GM04503 (cell line): ENCODE measurements at regions not wholly inside any gene's neighbourhood (a gene's known extent, or its start where the extent isn't known, plus 50 kb on each side); places are given as distances from the start of the nearest gene placed in this dataset.
A peak's percentile ranks its signal among the peaks of the same experiment; 100 is the strongest.
"Not testable (repeated sequence)": the region's sequence is repeated elsewhere in the genome, so short reads cannot be mapped to it uniquely, and the experiment has no call there.

Source experiments
- DNase-seq: peaks from one replicate; pipeline ENCODE4 v3.0.0-alpha.2; 2012; ENCODE audit warnings: low read depth

- DNase-seq = no peak
These were observed 102.5 kb downstream of the ADAMTS15 start for GRCh38 chr11:130550984-130551383.

DNA sequence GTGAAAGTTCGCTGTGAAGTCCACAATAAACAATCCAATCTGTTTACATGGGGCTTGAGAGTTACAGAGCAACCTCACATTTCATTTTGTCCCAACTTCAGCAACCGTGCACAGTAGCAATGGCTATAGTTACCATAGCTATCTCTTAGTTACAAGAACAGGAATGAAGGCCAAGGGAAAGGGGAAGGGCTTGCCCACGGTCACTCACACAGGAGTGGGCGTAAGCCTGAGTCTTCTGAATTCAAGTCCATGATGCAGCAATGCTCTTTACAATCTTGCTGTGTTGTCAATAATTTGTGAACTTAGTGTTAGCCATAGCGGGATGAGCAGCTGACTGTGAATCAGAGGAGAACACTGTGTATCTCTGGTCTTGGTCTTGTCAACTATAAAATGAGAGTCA is 102.9 kb downstream of the ADAMTS15 start:
- DNase-seq = no peak

DNA sequence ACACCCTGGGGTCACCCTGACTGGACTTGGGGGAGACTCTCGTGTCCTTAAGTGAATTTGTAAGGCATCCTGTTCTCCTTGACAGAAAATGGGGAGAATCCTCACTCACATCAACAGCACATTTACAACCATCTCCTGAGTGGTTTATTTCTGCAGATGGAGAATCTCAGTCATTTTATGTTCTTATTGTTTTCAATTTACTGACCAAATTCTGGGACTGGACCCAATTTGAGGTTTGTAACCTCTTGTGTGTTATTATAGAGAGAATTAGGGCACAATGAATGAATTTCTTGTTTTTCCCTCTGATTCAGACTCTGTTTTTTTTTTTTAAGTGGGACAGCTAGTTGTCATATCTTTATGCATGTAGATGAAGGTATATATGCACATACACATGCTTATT is 104.9 kb downstream of the ADAMTS15 start:
- peak; percentile 81 for DNase-seq

DNA sequence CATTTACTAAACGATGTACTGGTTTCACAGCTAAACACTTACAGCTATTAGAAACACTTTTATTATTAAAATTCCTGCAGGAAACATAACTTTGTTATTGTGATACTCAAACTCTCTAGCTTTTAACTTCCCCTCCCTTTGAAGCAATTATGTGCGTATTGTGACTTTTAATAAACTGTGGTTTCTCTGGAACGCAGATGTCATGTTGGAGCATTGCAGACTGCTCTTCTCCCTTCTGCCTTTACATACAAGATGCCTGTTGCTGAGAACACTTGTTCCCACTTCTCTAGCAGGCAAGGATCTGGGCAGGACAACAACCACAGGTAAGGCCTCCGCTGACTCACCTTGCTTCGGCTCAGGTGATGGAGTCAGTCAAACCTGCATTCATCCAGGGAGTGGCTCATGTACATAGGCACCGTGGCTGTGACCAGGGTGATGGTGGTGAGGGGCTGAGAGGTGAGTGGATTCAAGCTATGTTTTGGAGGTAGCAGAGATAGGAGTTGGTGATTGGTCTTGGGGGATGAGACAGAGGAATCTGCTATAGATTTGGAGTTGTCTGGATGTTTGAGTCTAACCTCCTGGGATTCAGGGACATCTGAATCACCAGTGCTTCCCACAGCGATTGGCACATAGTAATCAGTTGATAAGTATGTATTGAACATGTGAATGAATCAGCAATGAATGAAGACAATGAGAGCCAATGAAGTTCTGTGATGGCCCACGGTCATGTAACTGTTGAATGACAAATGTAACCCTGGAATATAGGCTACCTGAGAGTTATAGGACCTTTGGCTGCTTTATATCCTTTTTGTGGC is 106.0 kb downstream of the ADAMTS15 start:
- no peak for DNase-seq

GRCh38 chr11:130555251-130555841 is 106.9 kb downstream of the ADAMTS15 start:
- DNase-seq = peak; percentile 35

GRCh38 chr11:130560000-130560780 is 111.7 kb downstream of the ADAMTS15 start:
- no peak for DNase-seq

DNA sequence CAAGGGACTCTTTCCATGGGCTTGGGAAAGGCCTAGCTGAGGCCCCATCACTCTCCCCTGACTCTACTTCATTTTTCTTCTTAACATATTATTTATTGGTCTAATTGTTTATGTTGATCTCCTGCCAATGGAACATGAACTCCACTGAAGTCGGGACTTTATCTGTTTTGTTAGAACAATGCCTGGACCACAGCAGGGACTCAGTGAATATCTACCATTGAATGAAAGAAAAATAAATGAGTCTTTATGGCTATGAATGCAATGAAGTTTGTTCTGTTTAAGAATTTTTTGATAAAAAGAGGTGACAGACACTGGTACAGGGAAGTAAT is 112.3 kb downstream of the ADAMTS15 start:
- DNase-seq = no peak

DNA sequence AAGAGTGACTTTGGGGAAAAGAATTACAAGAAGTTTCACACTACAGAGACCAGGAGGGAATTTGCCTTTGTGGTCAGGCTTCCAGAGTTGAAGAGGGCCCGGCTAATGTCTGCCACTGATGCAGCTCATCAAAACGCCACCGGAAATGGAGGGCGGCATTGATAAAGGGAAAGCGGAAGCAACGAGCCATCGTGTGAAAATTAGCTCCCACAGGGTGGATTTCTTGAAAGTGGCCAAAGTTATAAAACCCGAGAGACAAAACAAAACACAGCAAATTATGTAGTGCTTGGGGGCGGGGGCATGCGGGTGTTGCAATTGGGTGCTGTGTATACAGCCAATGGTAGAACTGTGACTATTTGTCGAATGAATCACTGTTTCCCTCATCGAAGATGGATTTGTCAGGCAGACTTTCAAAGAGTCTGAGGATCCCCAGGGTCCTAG is 113.0 kb downstream of the ADAMTS15 start:
- DNase-seq = no peak

DNA sequence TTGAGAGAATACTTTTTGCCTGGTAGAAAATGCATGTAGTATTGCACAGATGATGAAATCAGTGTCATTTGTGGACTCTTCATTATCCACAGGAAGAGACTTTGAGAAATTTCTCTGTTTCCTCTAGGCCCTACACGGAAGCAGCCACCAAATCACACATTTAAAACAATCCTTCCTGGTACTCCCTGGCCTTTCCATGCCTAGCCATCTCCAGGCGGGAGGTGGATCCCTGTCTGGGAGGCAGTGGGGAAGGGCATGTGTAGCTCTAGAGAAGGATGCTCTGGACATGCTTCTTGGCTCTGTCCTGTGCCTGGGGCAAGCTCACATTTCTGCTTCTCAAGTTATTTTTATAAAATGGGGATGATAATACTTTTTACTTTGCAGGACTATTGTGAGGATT is 114.1 kb downstream of the ADAMTS15 start:
- no peak for DNase-seq

GRCh38 chr11:130566360-130566759 is 117.9 kb downstream of the ADAMTS15 start:
- DNase-seq = not testable (repeated sequence)

- no peak for DNase-seq
These were observed 123.1 kb downstream of the ADAMTS15 start for GRCh38 chr11:130571519-130571918.

DNA sequence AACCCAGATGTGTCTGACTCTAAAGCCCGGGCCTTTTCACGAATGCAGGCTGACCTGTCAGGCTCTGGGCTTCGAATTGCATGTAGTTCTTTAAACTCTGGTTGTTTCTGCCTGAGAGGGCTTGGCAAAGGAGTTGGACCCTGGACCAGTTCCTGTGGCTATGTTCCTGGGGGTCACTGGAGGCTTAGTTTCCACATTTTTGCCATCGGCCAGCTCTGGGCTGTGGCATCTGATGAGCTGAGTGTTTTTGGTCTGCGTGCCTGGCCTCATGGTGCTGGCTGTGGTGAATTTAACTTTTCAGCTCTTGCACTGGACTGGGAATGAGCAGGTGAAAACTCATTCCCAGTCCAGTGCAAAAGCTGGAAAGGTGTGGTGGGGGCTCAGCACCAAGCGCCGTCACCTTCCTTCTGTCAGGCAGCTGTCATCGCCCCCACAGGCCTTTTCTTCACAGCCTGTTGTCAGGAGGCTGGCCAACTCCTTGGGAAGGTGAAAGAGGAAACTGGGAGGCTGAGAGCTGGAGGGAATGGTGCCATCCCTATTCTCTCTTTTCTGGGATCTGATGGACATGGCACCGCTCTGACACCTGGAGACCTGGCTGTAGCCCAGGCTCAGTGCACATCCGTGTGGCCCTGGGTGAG is 123.6 kb downstream of the ADAMTS15 start:
- DNase-seq = no peak

DNA sequence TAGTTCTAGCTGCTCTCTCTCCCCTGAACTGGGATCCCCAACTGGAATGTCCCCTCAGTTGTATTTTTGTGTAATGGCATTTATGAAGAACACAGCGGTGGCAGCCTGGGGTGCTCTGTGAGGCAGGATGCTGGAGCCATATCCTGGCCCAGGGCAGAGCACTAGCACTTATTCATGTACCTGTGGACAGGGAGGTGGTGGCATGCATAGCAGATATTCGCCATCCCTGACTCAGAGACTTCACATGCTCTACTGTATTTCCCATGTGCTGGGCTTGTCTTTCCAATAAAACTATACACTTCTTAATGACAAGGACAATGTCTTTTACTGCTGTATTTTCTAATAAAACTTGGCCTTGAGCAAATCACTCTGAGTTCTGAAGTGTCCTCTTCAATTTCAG is 125.3 kb downstream of the ADAMTS15 start:
- no peak for DNase-seq

GRCh38 chr11:130574740-130575139 is 126.3 kb downstream of the ADAMTS15 start:
- no peak for DNase-seq

DNA sequence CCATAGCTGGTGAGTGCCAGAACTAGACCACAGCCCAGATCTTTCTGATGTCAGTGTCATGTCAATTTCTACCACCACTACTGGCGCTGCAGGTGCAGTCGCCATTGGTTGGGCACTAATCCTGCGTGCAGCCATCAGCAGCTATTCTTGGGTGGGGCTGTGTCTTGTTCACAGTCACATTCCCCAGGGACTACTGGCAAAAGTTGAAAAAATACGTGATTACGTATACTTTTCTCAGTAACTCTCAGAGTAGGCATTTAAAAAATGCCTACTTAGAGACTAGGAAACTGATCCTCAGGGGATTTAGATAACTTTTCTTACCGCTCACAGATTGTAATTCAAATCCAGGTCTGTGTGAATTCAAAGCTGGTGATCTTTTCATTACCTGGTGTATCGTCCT is 127.7 kb downstream of the ADAMTS15 start:
- no peak for DNase-seq

DNA sequence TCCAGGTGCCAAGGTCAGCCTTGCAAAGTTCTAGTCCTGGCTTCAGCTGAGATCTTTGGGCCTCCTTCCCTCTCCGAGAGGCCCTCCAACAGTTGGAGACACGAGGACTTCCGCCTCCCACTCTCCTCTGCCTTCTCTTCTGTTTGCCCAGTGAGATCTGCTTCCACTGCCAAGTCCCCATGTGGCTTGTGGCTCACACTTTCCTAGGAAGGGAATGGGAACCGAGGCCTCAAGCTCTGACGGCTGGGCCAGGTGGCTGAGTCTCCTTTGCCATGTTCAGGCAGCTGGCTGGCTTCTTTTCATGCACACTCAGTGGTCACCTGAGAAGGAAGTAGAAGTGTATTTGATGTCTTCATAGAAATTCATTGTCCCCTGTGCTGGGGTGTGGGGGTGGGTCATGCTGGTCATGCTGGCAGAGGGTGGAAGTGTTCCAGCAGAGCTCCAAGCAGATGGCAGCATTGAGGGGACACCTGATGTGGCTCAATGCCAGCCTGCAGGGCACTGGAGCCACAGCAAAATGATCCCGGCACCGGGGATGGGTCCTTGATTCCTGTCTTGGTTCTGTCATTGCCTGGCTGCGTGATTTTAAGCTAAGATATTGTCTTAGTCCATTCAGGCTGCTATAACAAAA is 130.4 kb downstream of the ADAMTS15 start:
- no peak for DNase-seq

GRCh38 chr11:130580372-130580771 is 131.9 kb downstream of the ADAMTS15 start:
- DNase-seq = peak; percentile 54

DNA sequence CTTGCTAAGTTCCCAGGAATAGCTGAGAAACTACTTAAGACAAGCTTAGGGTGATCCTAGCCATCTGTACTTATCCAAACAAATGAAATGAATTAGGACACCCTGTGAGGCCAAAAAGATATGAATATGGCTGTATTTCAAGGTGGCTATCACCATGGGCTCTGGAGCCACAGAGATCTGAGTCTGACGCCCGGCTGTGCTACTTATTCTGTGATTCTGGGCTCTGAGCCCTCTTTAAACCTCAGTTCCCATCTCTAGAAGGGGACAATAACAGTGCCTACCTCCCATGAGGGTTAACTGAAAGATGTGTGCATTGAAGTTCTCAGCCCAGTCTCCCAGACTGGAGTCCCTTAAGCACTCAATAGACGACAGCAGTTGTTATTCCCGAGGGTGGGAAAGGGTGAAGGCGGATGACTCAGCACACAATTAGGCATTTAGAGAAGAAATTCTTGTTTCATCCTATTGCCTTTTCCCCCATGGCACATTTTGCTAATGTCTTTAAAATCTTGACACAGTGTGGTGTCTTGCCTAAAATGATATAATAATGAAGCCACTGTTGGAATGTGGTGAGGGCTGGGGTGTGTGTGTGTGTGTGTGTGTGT is 132.5 kb downstream of the ADAMTS15 start:
- DNase-seq = peak; percentile 46

- DNase-seq = no peak
These were observed 133.2 kb downstream of the ADAMTS15 start for GRCh38 chr11:130581646-130582045.

GRCh38 chr11:130582176-130582575 is 133.7 kb downstream of the ADAMTS15 start:
- DNase-seq = no peak

DNA sequence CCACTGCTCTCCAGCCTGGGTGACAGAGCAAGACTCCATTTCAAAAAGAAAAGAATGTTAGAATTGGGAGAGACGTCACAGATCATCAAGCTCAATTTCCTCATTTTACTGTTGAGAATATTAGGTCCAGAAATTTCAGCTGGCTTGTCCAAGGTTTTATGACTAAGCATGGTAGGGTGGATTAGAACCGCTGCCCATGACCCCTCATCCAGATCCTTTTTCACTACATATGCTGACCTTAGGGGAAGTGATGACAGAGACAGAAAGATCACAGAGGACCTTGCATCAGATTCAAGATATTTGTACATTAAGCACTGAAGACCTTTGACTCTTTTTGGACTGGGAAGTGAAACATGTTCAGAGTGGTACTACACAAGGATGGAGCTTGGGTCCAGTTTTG is 134.5 kb downstream of the ADAMTS15 start:
- DNase-seq = no peak

DNA sequence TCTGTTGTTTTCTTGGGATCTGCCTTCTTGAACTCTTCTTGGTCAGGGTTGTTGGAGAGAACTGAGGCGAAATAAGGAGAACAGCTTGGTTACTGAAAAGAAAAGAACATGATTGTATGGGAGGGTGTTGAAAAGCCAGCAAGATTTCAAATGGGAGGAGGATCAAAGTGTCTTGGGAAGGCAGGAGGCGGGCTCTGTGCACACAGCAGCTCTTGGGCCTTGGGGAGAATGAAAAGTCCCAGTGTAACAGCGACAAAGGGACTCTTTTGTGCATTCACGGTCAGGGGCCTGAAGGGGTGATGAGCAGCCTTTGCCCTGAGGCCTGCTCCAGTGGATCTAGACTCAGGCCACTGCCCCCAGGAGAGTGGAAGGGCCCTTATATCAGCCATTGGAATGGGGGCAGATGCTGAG is 135.4 kb downstream of the ADAMTS15 start:
- DNase-seq = no peak
